ENCODE measurements at regions not wholly inside any gene's neighbourhood (a gene's known extent, or its start where the extent isn't known, plus 50 kb on each side); places are given as distances from the start of the nearest gene placed in this dataset.

GRCh38 chr11:20251496-20251895 is 91.2 kb upstream of the DBX1 start:
- H3K79me2 ChIP-seq (ENCODE audit: insufficient read depth, low read length): no peaks in the 10 kb centered on the region
- no peak overlapping the region for H3K4me2 ChIP-seq (ENCODE audit: insufficient read depth, low read length)
- TF ChIP-seq CTCF (IDR thresholded peaks at IDR 0.05; ENCODE audit: extremely low read depth, low read depth, low read length): no peak
- H3K9me3 ChIP-seq (ENCODE audit: low read depth, low read length): no peaks in the 10 kb centered on the region
- peaks cover 41% of the 10 kb centered on the region for H3K27me3 ChIP-seq (ENCODE audit: insufficient read depth, low read length)
- no peaks in the 10 kb centered on the region for H4K20me1 ChIP-seq (ENCODE audit: insufficient read depth, low read length)
- no peak for DNase-seq (ENCODE audit: insufficient read length, low spot score, missing footprints)
- no peak overlapping the region for H3K27ac ChIP-seq (ENCODE audit: low read depth, low read length)
- no peaks in the 10 kb centered on the region for H3K36me3 ChIP-seq (ENCODE audit: insufficient read depth, low read length)
- no peak overlapping the region for H3K4me3 ChIP-seq (ENCODE audit: insufficient read depth, low read length)
- no peaks in the 10 kb centered on the region for H3K4me1 ChIP-seq (ENCODE audit: insufficient read depth, low read length)
- no peak overlapping the region for H2AFZ ChIP-seq (ENCODE audit: low read length)

- no peak overlapping the region for H3K27ac ChIP-seq (ENCODE audit: low read depth, low read length)
- no peaks in the 10 kb centered on the region for H4K20me1 ChIP-seq (ENCODE audit: insufficient read depth, low read length)
- H3K36me3 ChIP-seq (ENCODE audit: insufficient read depth, low read length): no peaks in the 10 kb centered on the region
- no peak for DNase-seq (ENCODE audit: insufficient read length, low spot score, missing footprints)
- no peaks in the 10 kb centered on the region for H3K79me2 ChIP-seq (ENCODE audit: insufficient read depth, low read length)
- no peaks in the 10 kb centered on the region for H3K9me3 ChIP-seq (ENCODE audit: low read depth, low read length)
- TF ChIP-seq CTCF (IDR thresholded peaks at IDR 0.05; ENCODE audit: extremely low read depth, low read depth, low read length): no peak
- no peak overlapping the region for H3K4me2 ChIP-seq (ENCODE audit: insufficient read depth, low read length)
- H3K4me3 ChIP-seq (ENCODE audit: insufficient read depth, low read length): no peak overlapping the region
- H3K27me3 ChIP-seq (ENCODE audit: insufficient read depth, low read length): peaks cover 41% of the 10 kb centered on the region
- H2AFZ ChIP-seq (ENCODE audit: low read length): no peak overlapping the region
- H3K4me1 ChIP-seq (ENCODE audit: insufficient read depth, low read length): no peaks in the 10 kb centered on the region
Observed at GRCh38 chr11:20250644-20251247, 90.5 kb upstream of the DBX1 start.

GRCh38 chr11:20249796-20250195 is 89.5 kb upstream of the DBX1 start:
- Histone ChIP-seq H3K4me1 (ENCODE audit: insufficient read depth, low read length) (no peaks in the 10 kb centered on the region), H3K9me3 (ENCODE audit: low read depth, low read length) (no peaks in the 10 kb centered on the region), H3K27me3 (ENCODE audit: insufficient read depth, low read length) (peaks cover 41% of the 10 kb centered on the region), H3K79me2 (ENCODE audit: insufficient read depth, low read length) (no peaks in the 10 kb centered on the region), H3K36me3 (ENCODE audit: insufficient read depth, low read length) (no peaks in the 10 kb centered on the region), H3K4me3 (ENCODE audit: insufficient read depth, low read length) (no peak overlapping the region), H4K20me1 (ENCODE audit: insufficient read depth, low read length) (no peaks in the 10 kb centered on the region), H3K4me2 (ENCODE audit: insufficient read depth, low read length) (no peak overlapping the region), H3K27ac (ENCODE audit: low read depth, low read length) (no peak overlapping the region), H2AFZ (ENCODE audit: low read length) (no peak overlapping the region)
- DNase-seq (ENCODE audit: insufficient read length, low spot score, missing footprints): no peak
- TF ChIP-seq CTCF (IDR thresholded peaks at IDR 0.05; ENCODE audit: extremely low read depth, low read depth, low read length): no peak

- no peaks in the 10 kb centered on the region for H3K4me1 ChIP-seq (ENCODE audit: insufficient read depth, low read length)
- peaks cover 41% of the 10 kb centered on the region for H3K27me3 ChIP-seq (ENCODE audit: insufficient read depth, low read length)
- H4K20me1 ChIP-seq (ENCODE audit: insufficient read depth, low read length): no peaks in the 10 kb centered on the region
- no peaks in the 10 kb centered on the region for H3K36me3 ChIP-seq (ENCODE audit: insufficient read depth, low read length)
- no peak for DNase-seq (ENCODE audit: insufficient read length, low spot score, missing footprints)
- H3K79me2 ChIP-seq (ENCODE audit: insufficient read depth, low read length): no peaks in the 10 kb centered on the region
- no peak overlapping the region for H2AFZ ChIP-seq (ENCODE audit: low read length)
- no peak for TF ChIP-seq CTCF (IDR thresholded peaks at IDR 0.05; ENCODE audit: extremely low read depth, low read depth, low read length)
- no peak overlapping the region for H3K4me3 ChIP-seq (ENCODE audit: insufficient read depth, low read length)
- no peak overlapping the region for H3K27ac ChIP-seq (ENCODE audit: low read depth, low read length)
- H3K4me2 ChIP-seq (ENCODE audit: insufficient read depth, low read length): no peak overlapping the region
- no peaks in the 10 kb centered on the region for H3K9me3 ChIP-seq (ENCODE audit: low read depth, low read length)
Observed at GRCh38 chr11:20249378-20249777, 89.1 kb upstream of the DBX1 start.
